VCaP (cell line): ENCODE measurements at regions not wholly inside any gene's neighbourhood (a gene's known extent, or its start where the extent isn't known, plus 50 kb on each side); places are given as distances from the start of the nearest gene placed in this dataset.

Experiments used
- H3K27ac ChIP-seq: fragments of 450-650 bp; 2 replicates; pipeline ENCODE4 v1.5.1; 2017
- TF ChIP-seq, protein P1 (sequence below): fragments of 450-650 bp; conservative IDR thresholded peaks from 2 replicates; pipeline ENCODE4 v1.5.1; 2017; ENCODE audit warnings: mild to moderate bottlenecking, moderate library complexity

DNA sequence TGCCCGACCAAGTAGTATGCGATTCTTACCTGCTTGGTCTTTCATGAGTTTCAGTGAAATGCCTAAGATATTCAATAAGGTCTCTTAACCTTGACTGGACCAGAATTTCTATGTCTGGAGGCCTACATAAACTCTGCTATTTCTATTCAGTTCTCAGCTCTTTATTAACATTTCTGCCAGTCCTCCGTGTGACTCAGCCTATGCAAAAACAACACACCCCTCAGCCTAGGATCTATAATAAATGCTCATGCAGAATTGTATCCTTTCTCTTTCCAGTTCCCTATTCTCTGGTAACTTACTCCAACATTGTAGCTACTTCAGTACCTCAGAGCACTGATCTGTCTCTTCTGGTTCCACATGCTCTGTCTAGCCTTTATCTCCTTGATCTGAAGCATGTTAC lies 1507.4 kb downstream of the CDH11 start:
- TF ChIP-seq, protein P1, sequence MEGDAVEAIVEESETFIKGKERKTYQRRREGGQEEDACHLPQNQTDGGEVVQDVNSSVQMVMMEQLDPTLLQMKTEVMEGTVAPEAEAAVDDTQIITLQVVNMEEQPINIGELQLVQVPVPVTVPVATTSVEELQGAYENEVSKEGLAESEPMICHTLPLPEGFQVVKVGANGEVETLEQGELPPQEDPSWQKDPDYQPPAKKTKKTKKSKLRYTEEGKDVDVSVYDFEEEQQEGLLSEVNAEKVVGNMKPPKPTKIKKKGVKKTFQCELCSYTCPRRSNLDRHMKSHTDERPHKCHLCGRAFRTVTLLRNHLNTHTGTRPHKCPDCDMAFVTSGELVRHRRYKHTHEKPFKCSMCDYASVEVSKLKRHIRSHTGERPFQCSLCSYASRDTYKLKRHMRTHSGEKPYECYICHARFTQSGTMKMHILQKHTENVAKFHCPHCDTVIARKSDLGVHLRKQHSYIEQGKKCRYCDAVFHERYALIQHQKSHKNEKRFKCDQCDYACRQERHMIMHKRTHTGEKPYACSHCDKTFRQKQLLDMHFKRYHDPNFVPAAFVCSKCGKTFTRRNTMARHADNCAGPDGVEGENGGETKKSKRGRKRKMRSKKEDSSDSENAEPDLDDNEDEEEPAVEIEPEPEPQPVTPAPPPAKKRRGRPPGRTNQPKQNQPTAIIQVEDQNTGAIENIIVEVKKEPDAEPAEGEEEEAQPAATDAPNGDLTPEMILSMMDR = no peak

DNA sequence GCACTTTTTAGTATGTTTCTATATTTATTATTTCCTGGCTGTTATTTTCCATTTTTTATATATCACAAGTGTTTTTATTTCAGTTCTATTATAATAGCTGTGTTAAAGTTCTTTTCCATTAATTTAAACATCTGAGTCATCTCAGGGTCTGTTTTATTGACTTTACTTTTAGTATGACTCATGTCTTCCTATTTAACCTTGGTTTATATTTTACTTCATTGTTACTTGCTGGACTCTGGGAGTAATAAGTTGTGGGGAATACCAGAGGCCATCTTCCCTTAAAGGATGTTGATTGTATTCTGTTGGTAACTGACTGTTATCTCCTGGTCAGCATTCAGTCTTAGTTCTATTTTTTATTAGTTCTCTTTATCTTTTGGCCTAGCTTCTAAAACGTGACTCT lies 1508.2 kb downstream of the CDH11 start:
- no peak overlapping the region for H3K27ac ChIP-seq

More for the DNA sequence above, 1507.4 kb downstream of the CDH11 start:
- no peak overlapping the region for H3K27ac ChIP-seq

DNA sequence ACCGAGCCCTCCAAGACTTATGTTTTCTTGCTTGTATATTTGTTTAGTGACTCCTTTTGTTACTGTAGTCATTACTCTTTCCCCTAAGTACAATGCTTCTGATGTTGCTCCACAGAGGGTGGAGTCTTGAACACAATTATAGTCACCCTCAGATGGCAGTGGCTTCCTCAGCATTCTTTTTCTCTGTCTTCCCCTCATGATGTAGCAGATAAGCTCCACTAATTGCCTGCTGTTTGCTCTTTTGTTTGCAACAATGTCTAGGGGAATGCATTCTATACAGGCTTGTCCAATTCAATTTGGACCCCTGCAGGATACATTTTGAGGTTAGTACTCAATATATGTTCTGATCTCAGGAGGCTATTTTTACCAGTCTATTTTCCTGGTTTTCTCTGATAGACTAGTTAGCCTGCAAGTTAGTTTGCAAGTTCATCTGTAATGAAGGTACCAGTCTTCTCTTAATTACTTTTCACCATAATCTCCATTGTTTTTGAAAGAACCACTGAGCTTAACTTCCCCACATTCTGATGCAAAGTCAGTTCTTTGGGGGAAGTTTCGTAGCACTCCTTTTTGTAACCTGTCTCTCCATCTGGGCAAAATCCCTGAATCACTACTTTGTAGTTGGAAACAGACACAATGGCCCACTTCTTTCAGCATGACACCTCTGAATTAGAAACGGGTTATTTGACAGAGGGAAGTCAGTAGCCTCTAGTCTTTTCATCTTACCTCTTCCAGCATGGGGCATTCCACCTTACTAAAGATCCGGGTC lies 1509.2 kb downstream of the CDH11 start:
- TF ChIP-seq, protein P1 = no peak
- H3K27ac ChIP-seq = no peak overlapping the region

More for the DNA sequence above, 1508.2 kb downstream of the CDH11 start:
- TF ChIP-seq, protein P1 = no peak

DNA sequence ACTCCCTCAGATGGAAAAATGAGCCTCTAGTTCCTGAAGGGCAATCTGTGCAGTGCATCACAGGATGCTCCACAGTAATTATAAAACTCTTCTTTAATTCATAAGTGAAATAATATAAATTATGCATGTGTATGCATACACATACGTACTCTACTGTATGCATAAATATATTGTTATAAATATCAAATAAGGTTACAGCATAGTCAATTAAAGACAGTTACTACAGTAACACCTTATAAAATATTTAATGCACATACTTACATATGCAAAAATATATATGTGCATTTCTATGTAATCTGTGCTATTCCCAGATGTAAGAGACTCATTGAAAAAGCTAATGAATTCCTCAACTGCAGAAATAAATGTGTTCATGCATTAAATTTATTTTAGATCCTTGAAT lies 1515.1 kb downstream of the CDH11 start:
- TF ChIP-seq, protein P1 = no peak

DNA sequence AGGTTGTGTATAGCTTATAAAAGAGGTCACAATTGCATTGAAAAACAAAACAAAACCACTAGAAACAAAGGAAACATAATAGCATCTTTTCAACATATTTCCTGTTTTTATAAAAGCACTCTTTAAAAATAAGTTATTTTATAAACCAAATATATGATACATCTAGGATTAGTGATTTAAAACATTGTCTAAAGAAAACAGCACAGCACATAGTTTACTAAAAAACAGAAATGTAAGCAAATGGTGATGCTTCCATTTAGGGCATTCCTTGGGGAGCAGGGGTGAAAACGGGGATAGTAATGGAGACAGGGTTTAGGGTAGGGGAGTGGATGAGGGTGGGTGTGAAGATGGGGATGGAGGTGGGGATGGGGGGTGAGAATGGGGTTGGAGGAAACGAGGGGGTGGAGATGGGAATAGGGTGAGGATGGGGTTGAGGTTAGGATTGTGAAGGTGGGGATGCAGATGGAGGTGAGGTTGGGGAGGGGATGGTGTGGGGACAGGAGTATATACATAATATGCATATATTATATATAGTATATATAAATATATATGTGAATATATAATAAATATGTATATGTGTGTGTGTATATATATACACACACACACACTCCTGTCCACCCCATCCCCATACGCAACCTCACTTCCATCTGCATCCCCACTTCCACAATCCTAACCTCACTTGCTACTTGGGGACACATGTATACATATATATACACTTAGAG lies 1519.5 kb downstream of the CDH11 start:
- TF ChIP-seq, protein P1 = no peak
- no peak overlapping the region for H3K27ac ChIP-seq

More for the DNA sequence above, 1515.1 kb downstream of the CDH11 start:
- no peak overlapping the region for H3K27ac ChIP-seq

DNA sequence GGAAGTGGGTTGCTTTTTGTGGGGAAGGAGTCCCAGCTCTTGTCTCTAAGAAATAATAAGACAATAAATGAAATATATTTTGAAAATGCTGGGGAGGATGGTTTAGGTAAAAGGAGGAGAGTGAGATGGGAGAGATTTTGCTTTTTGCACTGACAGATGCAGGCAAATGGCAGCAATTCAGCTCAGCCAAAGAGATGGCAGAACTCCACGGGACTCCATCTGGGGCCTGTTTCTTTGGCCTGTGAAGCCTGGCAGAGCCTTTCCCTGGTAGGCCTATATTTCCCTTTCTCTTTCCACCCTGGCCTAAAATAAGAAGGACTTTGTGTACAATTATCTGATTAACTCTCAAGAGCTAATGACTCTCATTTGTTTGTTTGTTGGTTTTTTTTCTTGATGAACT lies 1525.1 kb downstream of the CDH11 start:
- H3K27ac ChIP-seq = no peak overlapping the region
- TF ChIP-seq, protein P1 = no peak

DNA sequence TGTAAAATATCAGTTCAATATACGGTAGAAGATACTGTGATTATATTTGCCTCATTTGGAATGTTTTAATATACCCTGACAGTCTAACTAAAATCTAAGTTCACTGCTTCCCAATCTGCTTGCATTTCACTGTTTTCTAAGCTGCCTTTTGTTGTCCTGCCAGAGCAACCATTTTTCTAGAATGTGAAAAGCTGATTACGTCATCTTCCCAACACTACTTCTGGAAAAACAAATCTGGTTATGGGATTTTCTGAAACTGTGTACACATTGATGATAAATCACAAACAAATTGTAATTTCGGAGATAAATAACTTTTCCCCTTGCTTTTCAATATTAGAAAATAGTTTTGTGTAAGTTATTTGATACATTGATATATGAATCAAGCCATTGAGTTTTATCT lies 1529.0 kb downstream of the CDH11 start:
- H3K27ac ChIP-seq = no peak overlapping the region
- TF ChIP-seq, protein P1 = no peak
